Inferior parietal cortex (tissue), 1 donor: ENCODE measurements at regions not wholly inside any gene's neighbourhood (a gene's known extent, or its start where the extent isn't known, plus 50 kb on each side); places are given as distances from the start of the nearest gene placed in this dataset.

Experiments used
- DNase-seq: peaks from one replicate; pipeline ENCODE4 v3.0.0-alpha.2; 2016; ENCODE audit errors: extremely low spot score

DNA sequence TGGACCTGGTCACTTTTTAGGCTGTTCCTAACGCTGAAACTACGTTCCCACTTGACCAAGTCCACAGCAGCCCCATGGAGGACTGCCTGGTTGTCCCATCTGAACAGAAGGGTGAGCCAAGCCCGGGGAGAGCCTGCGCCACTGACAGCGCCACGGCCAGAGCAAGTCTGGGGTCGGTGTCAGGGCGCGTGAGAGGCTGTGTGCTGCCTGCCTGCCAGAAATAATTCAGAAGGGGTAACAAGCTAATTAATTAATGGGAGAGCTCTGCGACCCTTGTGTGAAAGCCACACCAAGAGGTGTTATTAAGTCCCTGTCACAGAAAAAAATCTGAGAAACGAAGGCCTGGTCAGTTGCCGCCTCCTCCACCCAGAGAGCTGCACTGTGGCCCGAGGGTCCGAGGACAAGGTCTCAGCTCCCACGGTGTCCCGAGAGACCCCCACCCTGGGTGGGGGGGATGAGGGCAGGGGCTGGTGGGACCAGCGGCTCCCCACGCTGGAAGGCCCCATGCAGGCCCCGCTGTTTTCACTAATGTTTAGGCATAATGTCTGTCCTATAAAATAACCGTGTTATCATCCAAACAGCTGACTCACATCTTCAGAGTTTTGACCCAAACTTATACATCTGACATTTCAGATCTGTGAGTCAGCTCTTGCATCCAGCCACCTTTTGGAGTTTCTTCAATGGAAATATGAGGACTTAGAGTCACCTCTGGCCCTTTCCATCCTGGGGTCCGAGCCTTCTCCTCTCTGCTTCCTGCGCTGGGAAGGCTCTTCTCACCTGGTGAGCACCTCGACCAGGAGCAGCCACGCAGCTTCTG lies 58.5 kb downstream of the DLL1 start:
- DNase-seq, result no peak

DNA sequence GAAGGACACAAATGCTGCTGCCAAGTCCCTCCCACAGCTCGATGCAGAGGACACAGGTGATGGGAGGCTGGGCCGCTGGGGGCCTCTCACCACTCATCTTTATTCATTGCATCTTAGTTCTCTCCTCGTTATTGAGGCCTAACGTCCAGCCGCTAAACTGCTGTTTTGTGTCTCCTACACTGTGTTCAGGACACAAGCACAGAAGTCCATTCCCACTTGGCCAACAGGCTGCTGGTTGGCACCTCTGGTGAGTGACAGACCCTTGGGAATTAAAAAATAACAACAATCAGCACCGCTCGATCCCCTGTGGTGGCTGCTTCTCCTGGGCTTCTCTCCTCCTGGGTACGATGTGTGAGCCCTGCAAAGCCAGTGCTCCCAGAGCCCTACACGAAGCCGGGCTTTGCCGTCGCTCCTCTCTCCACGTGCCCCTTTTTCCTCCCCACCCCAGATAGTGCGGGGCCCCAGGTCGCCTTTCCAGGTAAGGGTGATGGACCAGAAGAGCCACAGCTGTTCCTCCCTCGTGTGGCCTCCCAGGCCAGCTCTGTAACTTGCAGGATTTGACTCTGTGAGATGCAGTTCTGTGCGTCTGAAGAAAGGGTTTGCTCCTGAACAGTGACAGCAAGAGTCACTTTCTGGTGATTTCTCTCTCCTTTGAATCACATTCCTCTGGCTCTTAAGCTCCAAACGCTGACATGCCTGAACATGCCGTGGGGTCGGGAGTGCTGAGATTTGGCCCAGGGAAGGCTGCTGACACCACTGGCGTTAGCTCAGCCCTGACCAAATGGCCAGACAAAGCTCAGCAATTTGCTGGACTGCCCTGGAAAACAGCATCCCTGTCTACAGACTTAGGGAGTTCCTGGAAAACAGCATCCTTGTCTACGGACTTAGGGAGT lies 59.3 kb downstream of the DLL1 start:
- DNase-seq, result no peak

GRCh38 chr6:170230520-170231292 lies 60.2 kb downstream of the DLL1 start:
- DNase-seq, result no peak

DNA sequence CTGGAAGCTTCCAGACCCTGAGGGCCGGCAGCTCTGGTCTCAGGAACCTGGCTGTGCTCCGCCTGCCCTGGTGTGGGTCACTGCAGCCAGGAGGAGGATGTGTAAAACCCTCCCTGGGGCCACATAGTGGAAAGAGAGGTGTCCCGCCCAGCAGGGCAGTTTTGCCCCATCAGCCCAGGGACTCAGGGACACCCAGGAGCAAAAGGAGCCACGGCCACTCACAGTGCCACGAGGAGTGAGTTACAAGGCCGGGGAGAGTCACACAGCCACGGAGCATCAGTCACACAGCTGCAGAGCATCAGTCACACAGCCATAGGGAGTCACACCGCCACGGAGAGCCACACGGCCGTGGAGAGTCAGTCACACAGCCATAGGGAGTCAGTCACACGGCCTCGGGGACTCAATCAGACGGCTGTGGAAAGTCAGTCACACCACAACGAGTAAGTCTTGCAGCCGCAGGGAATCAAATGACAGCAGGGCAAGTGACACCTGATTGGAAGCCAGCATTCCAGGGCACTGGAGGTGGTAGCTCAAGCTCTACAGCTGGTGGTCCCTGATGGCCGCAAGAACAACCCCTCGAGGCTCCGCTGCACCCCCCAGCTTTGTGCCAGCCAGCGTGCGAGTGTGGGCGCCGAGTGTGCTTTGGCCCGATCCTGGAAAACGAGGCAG lies 60.9 kb downstream of the DLL1 start:
- DNase-seq, result no peak

GRCh38 chr6:170229396-170229795 lies 61.5 kb downstream of the DLL1 start:
- no peak for DNase-seq

GRCh38 chr6:170228946-170229310 lies 62.0 kb downstream of the DLL1 start:
- DNase-seq, result no peak

DNA sequence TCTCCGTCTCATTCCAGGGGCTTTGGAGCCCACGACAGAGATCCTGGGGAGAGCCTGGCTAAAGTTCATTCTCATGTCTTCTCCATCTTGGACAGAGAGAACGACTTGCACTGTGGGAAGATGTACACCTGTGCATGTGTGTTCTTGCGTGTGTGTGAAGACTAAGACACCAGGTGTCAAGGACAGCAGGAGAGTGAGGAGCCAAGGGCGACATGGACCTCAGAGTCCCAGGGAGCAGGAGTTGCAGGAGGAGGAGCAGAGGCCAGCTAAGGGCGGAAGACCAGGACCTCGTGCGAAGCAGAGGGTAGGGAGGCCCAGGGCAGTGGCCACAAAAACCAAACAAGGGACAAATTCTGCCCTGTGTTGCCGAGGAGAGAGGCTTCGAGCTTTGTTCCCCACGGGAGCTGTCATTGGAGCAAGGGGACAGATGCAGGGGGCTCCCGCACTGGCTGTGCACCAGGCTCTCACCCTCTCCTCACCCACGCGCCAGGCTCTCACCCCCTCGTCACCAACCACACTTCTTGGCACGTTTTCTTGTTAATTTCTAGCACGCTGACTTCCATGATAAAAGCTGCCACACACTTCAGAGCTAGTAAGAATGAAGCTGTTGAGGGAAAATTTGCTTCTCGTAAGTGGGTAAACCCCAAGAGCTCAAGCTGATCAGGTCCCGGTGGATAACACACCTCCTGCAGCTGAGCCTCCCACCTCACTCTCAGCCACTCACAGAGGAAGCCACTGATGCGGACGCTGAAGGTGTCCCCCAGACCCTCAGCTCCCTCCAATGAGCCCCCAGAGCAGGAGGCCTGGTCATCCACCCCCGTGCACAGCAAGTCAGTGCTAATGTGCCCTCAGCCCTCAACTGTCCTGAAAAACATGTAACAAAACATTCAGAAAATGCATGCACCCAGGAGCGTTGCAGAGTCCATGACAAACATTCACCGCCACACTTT lies 62.6 kb downstream of the DLL1 start:
- DNase-seq, result no peak

DNA sequence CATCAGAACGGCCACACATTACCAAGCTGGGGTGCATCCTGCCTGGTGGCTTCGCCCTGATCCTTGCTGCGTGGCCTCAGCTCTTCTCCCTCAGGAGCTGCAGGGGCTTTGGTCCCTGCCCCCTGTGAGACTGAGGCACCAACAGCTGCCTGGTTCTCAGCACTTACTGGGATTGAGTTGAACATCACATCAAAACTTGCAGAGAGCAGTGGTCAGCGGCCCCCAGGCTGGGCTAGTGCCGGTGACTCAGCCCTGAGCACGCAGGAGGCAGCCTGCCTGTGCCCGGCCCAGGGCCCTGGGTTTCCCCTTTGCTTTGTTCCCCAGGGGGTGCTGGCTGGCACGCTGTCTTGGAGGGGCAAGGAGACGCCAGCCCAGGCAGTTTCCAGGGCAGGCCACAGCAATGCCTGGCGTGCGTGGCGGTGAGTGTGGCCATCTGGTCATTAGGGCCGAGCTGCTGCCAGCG lies 63.3 kb downstream of the DLL1 start:
- DNase-seq, result no peak

DNA sequence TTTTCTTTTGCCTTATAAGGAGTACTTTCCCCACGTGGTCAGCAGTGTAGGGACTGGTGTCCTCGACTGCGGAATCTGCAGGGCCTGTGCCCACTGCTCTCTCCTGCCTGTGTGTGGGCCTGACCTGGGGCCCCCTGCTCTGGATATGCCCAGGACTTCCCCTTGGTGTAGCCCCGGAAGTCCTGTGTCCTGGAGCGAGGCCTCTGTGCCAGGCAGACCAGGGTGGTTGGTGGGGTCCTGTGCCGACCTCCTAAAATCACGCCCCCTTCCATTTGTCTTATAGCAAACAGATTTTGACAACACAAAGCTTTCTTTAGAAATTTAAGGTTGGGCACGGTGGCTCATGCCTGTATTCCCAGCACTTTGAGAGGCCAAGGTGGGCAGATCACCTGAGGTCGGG lies 64.2 kb downstream of the DLL1 start:
- DNase-seq, result no peak

DNA sequence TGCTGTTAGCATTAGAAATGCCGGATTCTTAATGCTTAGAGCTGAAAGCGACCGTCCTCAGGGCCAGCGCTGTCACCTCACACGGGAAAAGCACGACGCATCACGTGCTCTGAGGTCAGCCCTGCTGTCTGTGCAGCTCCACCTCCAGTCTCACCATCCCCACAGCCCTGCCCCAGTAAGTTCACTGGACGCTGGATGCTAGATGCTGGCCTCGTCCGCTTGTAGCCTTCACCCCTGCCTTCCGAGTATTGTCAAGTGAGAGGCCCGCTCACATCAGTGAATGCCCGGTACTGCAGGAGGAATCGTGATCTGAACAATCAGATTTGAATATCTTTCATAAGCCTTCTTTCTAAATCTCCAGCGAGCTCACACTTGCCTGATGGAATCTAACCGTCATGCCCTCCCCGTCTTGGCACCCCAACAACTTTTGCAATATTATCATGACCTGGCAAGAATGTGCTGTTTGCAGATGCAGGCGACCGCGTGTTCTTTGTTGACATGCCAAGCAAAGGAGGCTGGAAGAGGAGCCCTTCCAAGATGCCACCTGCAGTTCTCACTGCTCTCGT lies 64.9 kb downstream of the DLL1 start:
- DNase-seq, result no peak

DNA sequence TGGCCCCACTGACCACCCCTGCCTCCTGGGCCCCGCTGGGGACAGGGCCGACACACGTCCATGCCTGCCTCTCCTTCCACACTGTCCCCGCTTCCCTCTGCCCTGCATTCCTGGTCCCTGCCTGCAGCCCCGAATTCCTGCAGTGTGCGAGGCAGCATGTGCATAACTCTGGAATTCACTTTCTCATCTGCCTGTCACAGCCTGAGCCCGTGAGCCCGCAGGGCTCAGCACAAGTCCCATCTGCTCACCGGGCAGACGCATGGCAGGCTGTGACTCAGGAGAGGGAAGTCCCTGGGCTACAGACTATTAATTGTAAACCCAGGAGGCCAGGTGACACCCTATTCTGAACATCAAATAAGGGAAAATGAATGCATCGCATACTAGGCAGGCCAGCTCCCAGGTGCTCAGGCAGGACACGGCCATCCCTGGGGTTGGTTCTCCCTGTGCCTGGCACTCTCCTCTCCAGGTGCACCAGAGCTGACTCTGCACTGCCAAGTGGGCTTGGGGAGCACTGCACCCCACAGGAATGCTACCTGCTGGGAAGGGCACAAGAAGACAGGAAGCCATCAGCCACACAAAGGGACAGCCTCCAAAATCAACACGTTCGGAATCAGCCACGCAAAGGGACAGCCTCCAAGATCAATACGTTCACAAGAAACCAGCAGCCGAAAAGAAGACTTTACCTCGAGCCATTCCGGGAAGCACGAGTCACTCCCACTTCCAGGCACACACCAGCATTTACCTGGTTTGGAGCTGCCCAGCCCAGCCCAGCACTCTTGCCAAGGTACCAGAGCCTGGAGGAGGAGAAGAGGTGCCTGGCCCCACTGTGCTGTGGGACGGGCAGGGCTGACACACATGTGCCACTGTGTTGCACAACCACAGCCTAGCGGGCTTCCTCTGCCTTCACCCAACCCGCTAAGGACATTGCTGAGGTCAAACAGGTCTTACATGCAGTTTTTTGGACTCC lies 65.9 kb downstream of the DLL1 start:
- DNase-seq, result no peak

DNA sequence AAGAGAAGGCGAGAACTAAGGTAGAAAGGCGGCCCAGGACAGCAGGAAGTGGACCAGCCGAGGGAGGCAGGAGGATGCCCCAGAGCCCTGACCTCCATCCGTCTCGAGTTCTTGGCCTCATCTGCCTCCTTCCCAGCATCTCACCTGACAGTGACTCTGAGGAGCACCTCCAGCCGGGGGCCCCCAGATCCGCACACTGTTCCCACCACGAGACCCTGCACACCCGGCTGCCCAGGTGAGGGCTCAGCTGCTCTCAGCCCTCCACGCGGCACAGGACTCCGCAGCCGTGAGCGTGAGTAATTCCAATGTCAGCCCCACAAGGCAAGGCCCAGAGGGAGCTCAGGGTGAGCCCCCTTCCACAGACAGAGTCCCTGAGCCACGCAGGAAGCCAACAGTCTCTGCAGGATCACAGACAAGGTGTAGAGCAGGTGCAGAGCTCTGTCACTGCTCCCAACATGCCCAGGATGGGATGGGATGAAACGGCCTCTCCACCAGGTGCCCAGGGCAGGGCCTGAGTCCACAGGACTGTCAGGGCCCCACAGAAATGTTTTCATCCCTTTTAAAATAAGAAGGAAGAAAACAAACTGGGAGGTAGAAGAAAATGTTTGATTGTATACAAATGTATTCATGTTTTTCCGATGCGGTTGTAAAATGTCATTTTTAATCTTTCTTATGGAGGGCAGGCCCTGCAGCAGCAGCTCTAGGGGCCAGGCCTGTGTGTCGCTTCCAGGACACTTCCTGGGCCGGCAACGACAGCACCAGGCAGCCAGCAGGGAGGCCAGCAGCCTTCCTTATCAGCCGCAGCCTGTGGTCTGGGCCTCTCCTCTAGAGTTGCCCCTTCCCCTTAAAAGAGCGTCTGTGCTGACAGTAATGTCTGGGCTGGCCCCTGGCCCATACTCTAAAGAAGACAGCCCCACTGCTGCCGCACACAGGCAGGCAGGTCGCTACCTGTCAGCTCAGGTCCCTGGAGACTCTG lies 66.9 kb downstream of the DLL1 start:
- DNase-seq, result no peak

DNA sequence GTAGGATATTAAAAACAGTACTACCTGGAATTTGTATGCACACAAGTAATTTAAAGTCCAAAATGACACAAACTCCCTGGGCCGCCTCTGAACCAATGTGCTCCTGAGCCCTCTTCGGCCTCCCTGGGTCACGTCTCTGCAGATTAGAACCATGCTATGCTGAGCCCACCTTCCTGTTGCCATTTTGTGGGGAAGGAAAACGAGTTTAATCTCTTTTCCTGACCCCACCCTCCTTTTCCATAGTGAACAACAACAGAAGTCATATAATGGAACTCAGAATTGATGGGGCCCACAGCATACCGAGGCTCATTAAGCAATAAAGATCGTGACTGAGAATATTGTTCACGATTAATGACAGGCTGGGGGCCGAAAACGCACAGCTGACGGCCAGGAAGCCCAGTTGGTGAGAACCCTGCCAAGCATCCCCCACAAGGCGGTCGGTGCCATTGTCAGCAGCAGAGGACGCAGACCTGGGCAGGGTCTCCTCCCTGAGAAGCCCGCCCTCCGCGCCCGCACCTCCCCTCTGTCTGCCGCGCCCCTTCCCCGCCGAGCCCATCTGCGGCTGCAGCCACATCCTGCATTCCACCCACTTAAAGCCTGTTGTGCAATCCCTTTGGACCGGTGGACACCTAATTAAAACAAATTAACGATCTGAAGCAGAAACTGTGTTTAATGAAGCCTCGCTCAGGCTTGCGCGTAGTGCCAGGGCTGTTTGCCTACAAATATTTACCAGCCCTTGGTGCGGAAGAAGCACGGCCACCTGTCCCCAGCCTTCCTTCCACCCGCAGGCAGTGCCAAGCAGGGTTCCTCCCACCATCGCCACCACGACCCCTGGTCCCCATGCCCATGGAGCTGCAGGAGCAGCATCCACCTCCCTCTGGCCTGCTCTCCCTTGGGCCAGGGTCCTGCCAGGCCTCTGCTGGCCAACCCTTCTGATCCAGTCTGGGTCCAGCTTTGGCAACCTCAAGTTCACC lies 68.1 kb downstream of the DLL1 start:
- DNase-seq, result no peak

- no peak for DNase-seq
Measured at GRCh38 chr6:170221753-170222400, 69.0 kb downstream of the DLL1 start.

DNA sequence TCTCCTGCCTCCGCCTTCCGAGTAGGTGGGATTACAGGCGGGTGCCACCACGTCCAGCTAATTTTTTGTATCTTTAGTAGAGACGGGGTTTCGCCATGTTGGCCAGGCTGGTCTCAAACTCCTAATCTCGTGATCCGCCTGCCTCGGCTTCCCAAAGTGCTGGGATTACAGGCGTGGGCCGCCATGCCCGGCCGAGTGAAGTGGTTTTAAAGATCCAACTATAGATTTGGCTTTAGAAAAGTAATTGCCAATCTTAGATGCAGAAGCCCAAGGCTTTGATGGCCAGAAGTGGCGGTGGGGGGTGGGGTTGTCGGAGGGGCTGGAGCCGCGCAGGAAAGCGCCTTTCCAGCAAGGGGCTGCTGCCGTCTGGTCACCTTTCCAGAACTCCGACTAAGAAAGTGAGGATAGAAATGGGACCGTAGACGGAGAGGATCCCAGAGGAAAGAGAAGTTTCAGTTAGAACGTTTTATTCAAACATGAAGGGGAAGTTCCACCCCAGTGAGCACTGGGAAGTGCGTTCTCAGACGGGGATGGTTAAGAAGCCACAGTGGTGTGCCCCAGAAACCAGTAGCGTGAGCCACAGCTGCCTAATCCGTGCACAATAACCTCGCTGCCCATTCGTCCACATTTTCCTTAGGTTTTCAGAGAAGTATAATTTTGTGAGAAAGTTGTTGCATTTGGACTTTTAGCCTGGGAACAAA lies 69.7 kb downstream of the DLL1 start:
- DNase-seq, result no peak
